ENCODE measurements at regions not wholly inside any gene's neighbourhood (a gene's known extent, or its start where the extent isn't known, plus 50 kb on each side); places are given as distances from the start of the nearest gene placed in this dataset.

DNA sequence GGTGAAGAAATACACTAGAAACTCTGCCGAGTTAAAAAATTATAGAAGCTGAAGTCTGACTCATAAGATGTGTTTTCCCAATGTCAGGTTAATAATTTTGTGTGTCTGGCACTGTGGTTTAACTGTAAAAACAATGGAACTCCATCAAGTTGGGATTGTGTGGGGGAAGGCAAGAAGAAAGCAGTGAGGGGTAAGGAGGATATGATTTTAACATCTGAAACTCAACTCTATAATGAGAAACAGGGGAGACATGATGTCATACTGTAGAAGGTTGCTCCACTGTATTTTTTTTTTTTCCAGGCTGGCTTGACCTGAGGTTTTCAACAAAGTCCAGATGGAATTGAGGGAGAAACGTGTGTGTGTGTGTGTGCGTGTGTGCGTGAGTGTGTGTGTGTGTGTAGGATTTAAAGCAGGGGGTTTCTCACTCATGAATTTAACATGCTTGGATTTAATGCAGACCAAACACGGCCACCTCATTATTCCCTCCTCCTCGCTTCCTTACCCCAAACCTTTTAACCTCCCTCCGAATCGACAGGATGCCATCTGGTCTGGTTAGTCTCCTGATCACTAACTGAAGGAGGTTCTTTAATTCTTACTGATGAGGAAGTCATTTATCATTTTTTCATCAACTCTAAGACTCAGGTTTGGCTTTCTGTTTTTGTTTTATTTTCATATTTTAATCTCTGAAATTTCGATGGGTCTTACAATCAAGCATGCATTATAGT is 140.2 kb upstream of the LPAR1 start:
- CTCF ChIA-PET (ENCODE audit: partially characterized antibody) = no interaction called here
- H3K27ac ChIP-seq (ENCODE audit: low read depth, low read length) = no peak overlapping the region
- intact Hi-C loops (cut with micrococcal nuclease) = no loop called here

DNA sequence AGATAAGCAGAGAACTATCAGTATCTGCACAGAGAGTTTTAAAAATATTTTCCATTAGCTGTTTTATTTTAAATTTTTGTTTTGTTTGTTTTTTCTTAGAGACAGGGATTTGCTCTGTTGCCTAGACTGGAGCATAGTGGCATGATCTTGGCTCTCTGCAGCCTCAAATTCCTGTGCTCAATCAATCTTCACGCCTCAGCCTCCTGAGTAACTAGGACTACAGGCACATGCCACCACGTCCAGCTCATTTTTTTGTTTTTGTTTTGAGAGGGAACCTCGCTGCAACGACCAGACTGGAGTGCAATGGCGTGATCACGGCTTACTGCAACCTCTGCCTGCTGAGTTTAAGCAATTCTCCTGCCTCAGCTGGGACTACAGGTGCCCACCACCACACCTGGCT is 138.2 kb upstream of the LPAR1 start:
- Mint-ChIP-seq H3K27ac (no peak overlapping the region), H3K4me3 (no peak overlapping the region), H3K27me3 (peaks cover 0 to 4% of the 10 kb centered on the region in 2 donors), H3K9me3 (peaks cover 0 to 9% (median 2%) of the 10 kb centered on the region in 8 donors), H3K36me3 (no peaks in the 10 kb centered on the region), H3K4me1 (no peaks in the 10 kb centered on the region)
- DNase-seq = no peak
- Histone ChIP-seq H3K27ac (ENCODE audit: low read depth, low read length) (no peak overlapping the region), H3K27me3 (ENCODE audit: insufficient read depth, low read length) (no peaks in the 10 kb centered on the region), H3K4me3 (ENCODE audit: low read length in 2 of 2) (no peak overlapping the region), H3K9me3 (ENCODE audit: control insufficient read depth in 1 of 2, low read length in 2 of 2) (no peaks in the 10 kb centered on the region), H3K4me1 (ENCODE audit: insufficient read depth, low read length) (no peaks in the 10 kb centered on the region), H3K36me3 (ENCODE audit: insufficient read depth, low read length) (no peaks in the 10 kb centered on the region)
- ChIA-PET POLR2A (ENCODE audit: partially characterized antibody) (no interaction called here), CTCF (ENCODE audit: partially characterized antibody) (no interaction called here)
- intact Hi-C loops (cut with micrococcal nuclease) = no loop called here

More for the DNA sequence above, 140.2 kb upstream of the LPAR1 start:
- no peak for DNase-seq
- Mint-ChIP-seq H3K9me3 (peaks cover 0 to 9% (median 4%) of the 10 kb centered on the region in 8 donors), H3K36me3 (no peaks in the 10 kb centered on the region), H3K27ac (no peak overlapping the region), H3K4me1 (no peaks in the 10 kb centered on the region), H3K27me3 (peaks cover 0 to 4% of the 10 kb centered on the region in 2 donors), H3K4me3 (no peak overlapping the region)
- Histone ChIP-seq H3K4me3 (ENCODE audit: low read length in 2 of 2) (no peak overlapping the region), H3K9me3 (ENCODE audit: control insufficient read depth in 1 of 2, low read length in 2 of 2) (no peaks in the 10 kb centered on the region), H3K36me3 (ENCODE audit: insufficient read depth, low read length) (no peaks in the 10 kb centered on the region), H3K27me3 (ENCODE audit: insufficient read depth, low read length) (no peaks in the 10 kb centered on the region), H3K4me1 (ENCODE audit: insufficient read depth, low read length) (no peaks in the 10 kb centered on the region)
- POLR2A ChIA-PET (ENCODE audit: partially characterized antibody) = no interaction called here

DNA sequence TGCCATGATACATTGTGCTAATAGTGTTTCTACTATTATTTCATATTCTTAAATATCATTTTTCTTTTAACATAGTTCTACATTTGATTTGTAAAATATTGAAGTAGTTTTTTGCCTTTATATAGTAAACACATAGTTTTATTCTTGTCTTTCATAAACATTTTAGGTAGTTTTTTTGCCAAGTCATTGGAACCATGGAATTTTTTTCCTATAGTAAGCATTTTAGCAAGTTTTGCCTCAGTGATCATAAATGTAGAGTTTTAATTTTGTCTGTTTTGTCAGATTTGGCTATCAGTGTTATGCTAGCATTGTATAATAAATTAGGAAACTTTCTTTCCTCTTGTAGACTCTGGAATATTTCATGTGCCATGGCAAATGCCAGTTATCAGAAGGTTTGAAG is 137.1 kb upstream of the LPAR1 start:
- CTCF ChIA-PET (ENCODE audit: partially characterized antibody) = no interaction called here

DNA sequence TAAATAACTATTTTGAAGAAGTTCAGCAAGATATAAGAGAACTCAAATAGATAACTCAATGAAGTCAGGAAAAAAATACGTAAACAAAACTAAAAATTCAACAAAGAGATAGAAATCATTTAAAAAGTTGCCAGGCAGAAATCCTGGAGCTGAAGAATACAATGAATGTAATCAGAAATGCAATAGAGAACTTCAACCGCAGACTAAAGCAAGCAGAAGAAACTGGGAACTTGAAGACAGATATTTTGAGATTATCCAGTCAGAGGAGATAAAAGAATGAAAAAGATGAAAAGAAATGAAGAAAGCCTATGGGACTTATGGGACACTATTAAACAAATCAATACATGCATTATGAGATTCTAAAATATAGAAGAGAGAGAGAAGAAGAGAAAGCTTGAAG is 129.1 kb upstream of the LPAR1 start:
- H3K4me1 Mint-ChIP-seq = no peaks in the 10 kb centered on the region
- CTCF ChIA-PET (ENCODE audit: partially characterized antibody) = no interaction called here

More for the DNA sequence above, 137.1 kb upstream of the LPAR1 start:
- POLR2A ChIA-PET (ENCODE audit: partially characterized antibody) = no interaction called here
- Histone ChIP-seq H3K27ac (ENCODE audit: low read depth, low read length) (no peak overlapping the region), H3K4me1 (ENCODE audit: insufficient read depth, low read length) (no peaks in the 10 kb centered on the region), H3K9me3 (ENCODE audit: control insufficient read depth in 1 of 2, low read length in 2 of 2) (no peaks in the 10 kb centered on the region), H3K4me3 (ENCODE audit: low read length in 2 of 2) (no peak overlapping the region), H3K27me3 (ENCODE audit: insufficient read depth, low read length) (no peaks in the 10 kb centered on the region), H3K36me3 (ENCODE audit: insufficient read depth, low read length) (no peaks in the 10 kb centered on the region)
- Mint-ChIP-seq H3K9me3 (peaks cover 0 to 11% (median 0%) of the 10 kb centered on the region in 8 donors), H3K4me3 (no peak overlapping the region), H3K27ac (no peak overlapping the region), H3K27me3 (peaks cover 0 to 4% of the 10 kb centered on the region in 2 donors), H3K36me3 (no peaks in the 10 kb centered on the region), H3K4me1 (no peaks in the 10 kb centered on the region)
- DNase-seq = no peak
- intact Hi-C loops (cut with micrococcal nuclease) = no loop called here

DNA sequence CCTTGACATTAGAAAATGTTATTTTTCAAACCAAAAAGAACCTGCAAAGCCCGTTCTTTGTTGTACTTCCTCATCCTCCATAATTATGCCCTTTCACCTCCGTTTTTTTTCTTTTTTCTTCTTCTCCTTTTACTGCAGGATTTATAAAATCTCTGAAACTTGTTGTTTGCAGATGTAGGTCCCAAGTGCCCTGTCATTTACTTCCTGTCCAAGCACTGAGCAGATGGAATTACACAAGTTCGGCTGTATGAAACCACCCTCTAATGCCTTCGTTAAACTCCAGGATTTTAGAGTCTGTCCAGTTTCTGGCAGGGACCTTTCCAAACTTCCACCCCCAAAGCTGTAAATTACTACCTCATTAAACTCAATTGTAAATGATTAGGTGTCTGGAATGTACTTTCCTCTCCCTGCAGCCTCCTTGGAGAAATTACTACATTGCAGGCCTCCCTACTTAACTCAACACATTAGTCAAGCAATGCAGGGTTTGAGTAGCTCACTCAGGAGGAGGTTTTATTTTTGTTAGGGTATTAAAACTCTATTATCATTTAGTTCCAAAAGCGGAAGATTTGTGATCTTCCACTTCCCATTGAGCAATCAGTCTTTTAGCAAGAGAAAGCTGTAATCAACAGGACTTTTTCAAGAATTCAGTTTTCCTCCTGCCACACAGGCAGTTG is 125.6 kb upstream of the LPAR1 start:
- H3K9me3 Mint-ChIP-seq = peaks cover 2 to 26% (median 24%) of the 10 kb centered on the region in 8 donors
- ChIA-PET POLR2A (ENCODE audit: partially characterized antibody) (no interaction called here), CTCF (ENCODE audit: partially characterized antibody) (no interaction called here)

More for the DNA sequence above, 129.1 kb upstream of the LPAR1 start:
- Histone ChIP-seq H3K27ac (ENCODE audit: low read depth, low read length) (no peak overlapping the region), H3K4me3 (ENCODE audit: low read length in 2 of 2) (no peak overlapping the region), H3K9me3 (ENCODE audit: control insufficient read depth in 1 of 2, low read length in 2 of 2) (no peaks in the 10 kb centered on the region), H3K27me3 (ENCODE audit: insufficient read depth, low read length) (no peaks in the 10 kb centered on the region), H3K36me3 (ENCODE audit: insufficient read depth, low read length) (no peaks in the 10 kb centered on the region), H3K4me1 (ENCODE audit: insufficient read depth, low read length) (no peaks in the 10 kb centered on the region)
- no peak overlapping the region for H3K27ac Mint-ChIP-seq
- POLR2A ChIA-PET (ENCODE audit: partially characterized antibody) = no interaction called here
- no peaks in the 10 kb centered on the region for H3K27me3 Mint-ChIP-seq
- peaks cover 2 to 29% (median 25%) of the 10 kb centered on the region in 8 donors for H3K9me3 Mint-ChIP-seq
- no peak for DNase-seq
- H3K36me3 Mint-ChIP-seq = no peaks in the 10 kb centered on the region
- no peak overlapping the region for H3K4me3 Mint-ChIP-seq
- intact Hi-C loops (cut with micrococcal nuclease) = no loop called here

DNA sequence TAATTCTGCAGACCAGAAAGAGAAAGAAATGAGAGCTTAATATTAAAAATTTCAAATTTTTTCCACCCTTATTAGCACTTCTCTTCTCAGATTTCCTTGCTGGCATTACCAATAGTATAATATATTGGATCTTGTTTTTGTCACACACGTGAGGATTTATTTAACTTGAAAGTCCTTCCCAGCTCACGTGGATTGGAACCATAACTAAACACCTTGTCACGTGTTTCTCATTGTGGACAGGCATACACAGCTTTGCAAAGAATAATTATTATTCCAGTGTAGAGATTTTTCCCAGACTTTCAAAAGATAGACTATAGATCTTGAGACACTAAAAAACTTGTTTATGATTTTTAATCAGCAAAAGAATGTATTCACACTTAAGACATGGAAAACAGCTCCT is 123.8 kb upstream of the LPAR1 start:
- no peak overlapping the region for H3K27ac Mint-ChIP-seq
- H3K36me3 Mint-ChIP-seq = no peaks in the 10 kb centered on the region
- DNase-seq = no peak
- Histone ChIP-seq H3K27me3 (ENCODE audit: insufficient read depth, low read length) (no peaks in the 10 kb centered on the region), H3K9me3 (ENCODE audit: control insufficient read depth in 1 of 2, low read length in 2 of 2) (no peaks in the 10 kb centered on the region), H3K36me3 (ENCODE audit: insufficient read depth, low read length) (no peaks in the 10 kb centered on the region), H3K27ac (ENCODE audit: low read depth, low read length) (no peak overlapping the region), H3K4me1 (ENCODE audit: insufficient read depth, low read length) (no peaks in the 10 kb centered on the region), H3K4me3 (ENCODE audit: low read length in 2 of 2) (no peak overlapping the region)
- H3K9me3 Mint-ChIP-seq = peaks cover 0 to 12% (median 9%) of the 10 kb centered on the region in 8 donors
- no peak overlapping the region for H3K4me3 Mint-ChIP-seq
- POLR2A ChIA-PET (ENCODE audit: partially characterized antibody) = no interaction called here
- H3K4me1 Mint-ChIP-seq = no peaks in the 10 kb centered on the region
- intact Hi-C loops (cut with micrococcal nuclease) = no loop called here
- CTCF ChIA-PET (ENCODE audit: partially characterized antibody) = no interaction called here
- no peaks in the 10 kb centered on the region for H3K27me3 Mint-ChIP-seq

More for the DNA sequence above, 125.6 kb upstream of the LPAR1 start:
- Histone ChIP-seq H3K27me3 (ENCODE audit: insufficient read depth, low read length) (no peaks in the 10 kb centered on the region), H3K4me3 (ENCODE audit: low read length in 2 of 2) (no peak overlapping the region), H3K27ac (ENCODE audit: low read depth, low read length) (no peak overlapping the region), H3K36me3 (ENCODE audit: insufficient read depth, low read length) (no peaks in the 10 kb centered on the region), H3K9me3 (ENCODE audit: control insufficient read depth in 1 of 2, low read length in 2 of 2) (no peaks in the 10 kb centered on the region), H3K4me1 (ENCODE audit: insufficient read depth, low read length) (no peaks in the 10 kb centered on the region)
- Mint-ChIP-seq H3K4me3 (no peak overlapping the region), H3K36me3 (no peaks in the 10 kb centered on the region), H3K27ac (no peak overlapping the region), H3K27me3 (no peaks in the 10 kb centered on the region), H3K4me1 (no peaks in the 10 kb centered on the region)
- no peak for DNase-seq
- intact Hi-C loops (cut with micrococcal nuclease) = no loop called here

DNA sequence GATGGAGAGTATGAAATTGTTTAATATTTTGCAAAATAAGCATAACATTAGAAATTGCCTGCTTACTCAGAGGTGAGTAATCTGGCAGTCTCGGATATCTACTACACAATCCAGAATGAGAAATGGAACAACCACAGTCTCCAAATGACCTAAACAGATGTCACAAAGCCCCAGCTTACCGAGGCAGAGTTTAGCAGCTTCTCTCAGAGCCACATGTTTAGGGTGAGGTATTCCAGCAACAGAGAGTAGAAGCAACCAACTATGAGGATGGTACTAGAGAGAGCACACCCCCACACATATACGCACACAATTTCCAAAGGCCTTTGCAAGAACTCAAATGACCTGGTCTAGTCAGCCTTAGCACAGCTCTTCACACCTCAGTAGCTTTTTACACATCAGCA is 122.7 kb upstream of the LPAR1 start:
- Histone ChIP-seq H3K27me3 (ENCODE audit: insufficient read depth, low read length) (no peaks in the 10 kb centered on the region), H3K4me1 (ENCODE audit: insufficient read depth, low read length) (no peaks in the 10 kb centered on the region), H3K36me3 (ENCODE audit: insufficient read depth, low read length) (no peaks in the 10 kb centered on the region), H3K9me3 (ENCODE audit: control insufficient read depth in 1 of 2, low read length in 2 of 2) (no peaks in the 10 kb centered on the region), H3K4me3 (ENCODE audit: low read length in 2 of 2) (no peak overlapping the region), H3K27ac (ENCODE audit: low read depth, low read length) (no peak overlapping the region)
- ChIA-PET POLR2A (ENCODE audit: partially characterized antibody) (no interaction called here), CTCF (ENCODE audit: partially characterized antibody) (no interaction called here)
- Mint-ChIP-seq H3K27me3 (no peaks in the 10 kb centered on the region), H3K27ac (no peak overlapping the region), H3K36me3 (no peaks in the 10 kb centered on the region), H3K4me1 (no peaks in the 10 kb centered on the region), H3K4me3 (no peak overlapping the region), H3K9me3 (peaks cover 0 to 4% (median 1%) of the 10 kb centered on the region in 8 donors)
- no peak for DNase-seq
- intact Hi-C loops (cut with micrococcal nuclease) = no loop called here
